A549 (cell line): ENCODE measurements at regions not wholly inside any gene's neighbourhood (a gene's known extent, or its start where the extent isn't known, plus 50 kb on each side); places are given as distances from the start of the nearest gene placed in this dataset.

Experiments
- ATAC-seq, 2 experiments: fragments of 200-7000 bp in 1 of 2; fragments of >200 bp in 1 of 2; cut with Nextera tagmentation in 1 of 2; cut with Tn5 transposase in 1 of 2; 3 replicates each; pipeline versions ENCODE4 v1.8.0 to v1.9.1; 2018 to 2020; ENCODE audit warnings: mild to moderate bottlenecking in 1 of 2, moderate library complexity in 1 of 2
- CTCF ChIA-PET: fragments of 300-600 bp; sonication (Branson Sonifier 250); formaldehyde crosslinking; extraction: SDS; loops from one replicate; lab custom pipeline; 2021; ENCODE audit warnings: antibody characterized with exemption, inconsistent platforms; lab: Yijun Ruan, JAX
- POLR2A ChIA-PET: fragments of 350-600 bp; formaldehyde crosslinking; extraction: SDS; loops from one replicate; lab custom pipeline; 2021; ENCODE audit warnings: antibody characterized with exemption, inconsistent platforms; lab: Yijun Ruan, JAX
- DNase-seq, 2 experiments: peaks; one replicate each; pipeline versions ENCODE4 v3.0.0 to v3.0.0-alpha.2; 2011 to 2016; ENCODE audit warnings: low read depth in 1 of 2, low spot score in 1 of 2
- FAIRE-seq: peaks from 2 replicates; lab custom pipeline; 2011; peaks lifted over from hg19 to GRCh38; lab: Jason Lieb, UNC
- H3K27ac ChIP-seq, 2 experiments: fragments of >200 bp; sonication (Bioruptor Twin); formaldehyde crosslinking; 3 replicates each; pipeline ENCODE4 v1.5.1; 2016 to 2017
- H3K4me1 ChIP-seq: fragments of >200 bp; sonication (Bioruptor Twin); formaldehyde crosslinking; 3 replicates; pipeline ENCODE4 v1.6.1; 2016
- H3K4me2 ChIP-seq: fragments of >200 bp; sonication (Bioruptor Twin); formaldehyde crosslinking; 3 replicates; pipeline ENCODE4 v1.6.1; 2016
- H3K4me3 ChIP-seq: fragments of >200 bp; sonication (Bioruptor Twin); formaldehyde crosslinking; 3 replicates; pipeline ENCODE4 v1.5.1; 2016
- H3K9me3 ChIP-seq: fragments of >200 bp; sonication (Bioruptor Twin); formaldehyde crosslinking; 3 replicates; pipeline ENCODE4 v1.6.1; 2016
- CBX2 ChIP-seq: fragments of 200-600 bp; sonication (generic); IDR thresholded peaks from 2 replicates; pipeline ENCODE4 v1.6.1; 2016; ENCODE audit warnings: low read depth, mild to moderate bottlenecking, borderline replicate concordance
- CBX8 ChIP-seq: fragments of 200-600 bp; sonication (generic); IDR thresholded peaks from 2 replicates; pipeline ENCODE4 v1.6.1; 2016
- CEBPB ChIP-seq, 2 experiments: fragments of >200 bp in 1 of 2; sonication (Bioruptor Twin) in 1 of 2; formaldehyde crosslinking in 1 of 2; IDR thresholded peaks; 2 replicates each; pipeline ENCODE4 v1.6.1; 2012 to 2016
- EHF ChIP-seq: fragments of 250-450 bp; sonication (Bioruptor Pico); IDR thresholded peaks from 2 replicates; pipeline ENCODE4 v1.5.0; 2020; ENCODE audit warnings: mild to moderate bottlenecking
- EHMT2 ChIP-seq: fragments of 200-600 bp; sonication (generic); IDR thresholded peaks from 2 replicates; pipeline ENCODE4 v1.6.1; 2016; ENCODE audit warnings: antibody characterized with exemption, low read depth, mild to moderate bottlenecking, moderate library complexity
- EP300 ChIP-seq, 2 experiments: fragments of >200 bp; sonication (Bioruptor Twin); formaldehyde crosslinking; IDR thresholded peaks; 2 replicates in 1 of 2; 3 replicates in 1 of 2; pipeline ENCODE4 v1.6.1; 2016 to 2017
- FOSL2 ChIP-seq, 2 experiments: fragments of 450-650 bp in 1 of 2; fragments of >200 bp in 1 of 2; sonication (Bioruptor Twin) in 1 of 2; formaldehyde crosslinking; IDR thresholded peaks; 2 replicates each; pipeline versions ENCODE4 v1.5.0 to v1.6.1; 2016 to 2020; ENCODE audit warnings: mild to moderate bottlenecking in 1 of 2, moderate library complexity in 1 of 2
- GATA3 ChIP-seq: IDR thresholded peaks from 2 replicates; pipeline ENCODE4 v1.6.1; 2012; ENCODE audit warnings: borderline replicate concordance
- JUNB ChIP-seq: fragments of >200 bp; sonication (Bioruptor Twin); formaldehyde crosslinking; IDR thresholded peaks from 2 replicates; pipeline ENCODE4 v1.6.1; 2016
- KDM5A ChIP-seq: fragments of 200-600 bp; sonication (generic); IDR thresholded peaks from 2 replicates; pipeline ENCODE4 v1.6.1; 2016; ENCODE audit warnings: antibody characterized with exemption, mild to moderate bottlenecking
- MAFK ChIP-seq: fragments of 450-650 bp; IDR thresholded peaks from 2 replicates; pipeline ENCODE4 v1.6.1; 2014; ENCODE audit not compliant: partially characterized antibody
- MAZ ChIP-seq: fragments of 150-350 bp; IDR thresholded peaks from 2 replicates; pipeline ENCODE4 v1.6.1; 2014; ENCODE audit warnings: antibody characterized with exemption, low read depth, low read length, borderline replicate concordance
- MYC ChIP-seq: IDR thresholded peaks from 2 replicates; pipeline ENCODE4 v1.6.1; 2012; ENCODE audit warnings: mild to moderate bottlenecking, inconsistent platforms, low read length, improper control_type of control experiment, borderline replicate concordance
- NFE2L2 ChIP-seq: fragments of 150-350 bp; conservative IDR thresholded peaks from 2 replicates; pipeline ENCODE4 v1.6.1; 2014; ENCODE audit warnings: low read length
- POLR2A ChIP-seq: IDR thresholded peaks from 2 replicates; pipeline ENCODE4 v1.6.1; 2012; ENCODE audit warnings: mild to moderate bottlenecking, low read length
- RAD21 ChIP-seq, 2 experiments: fragments of >200 bp in 1 of 2; sonication (Bioruptor Twin) in 1 of 2; formaldehyde crosslinking in 1 of 2; IDR thresholded peaks in 1 of 2; conservative IDR thresholded peaks in 1 of 2; 2 replicates in 1 of 2; 3 replicates in 1 of 2; pipeline ENCODE4 v1.6.1; 2012 to 2018; ENCODE audit warnings: inconsistent platforms in 1 of 2
- SMC3 ChIP-seq: fragments of >200 bp; sonication (Bioruptor Twin); formaldehyde crosslinking; IDR thresholded peaks from 3 replicates; pipeline ENCODE4 v1.6.1; 2018; ENCODE audit warnings: inconsistent platforms
- ZNF302 ChIP-seq: fragments of 250-450 bp; sonication (Bioruptor Pico); IDR thresholded peaks from 2 replicates; pipeline ENCODE4 v1.9.0; 2021; ENCODE audit warnings: inconsistent platforms, mild to moderate bottlenecking, moderate library complexity
- ZSCAN20 ChIP-seq: fragments of 250-450 bp; sonication (Bioruptor Pico); IDR thresholded peaks from 2 replicates; pipeline ENCODE4 v1.8.0; 2022; ENCODE audit warnings: mild to moderate bottlenecking, moderate library complexity
- WGBS: methylation state at CpG from one replicate; pipeline ENCODE4 v1.1.6; 2017; ENCODE audit errors: missing lambda C conversion rate; 5-methylcytosine and 5-hydroxymethylcytosine counted together
- TF ChIP-seq, protein P1 (sequence below): fragments of >200 bp; sonication (Bioruptor Twin); formaldehyde crosslinking; IDR thresholded peaks from 3 replicates; pipeline ENCODE4 v1.5.1; 2016
- TF ChIP-seq, protein P2 (sequence below): IDR thresholded peaks from 2 replicates; pipeline ENCODE4 v1.6.1; 2012
- TF ChIP-seq, protein P3 (sequence below): fragments of 250-450 bp; sonication (Bioruptor Pico); IDR thresholded peaks from 2 replicates; pipeline ENCODE4 v1.5.0; 2020; ENCODE audit warnings: low read depth, mild to moderate bottlenecking, moderate library complexity

- FAIRE-seq (no peak), DNase-seq (no peak), ATAC-seq (no peak)
- peak; percentile 26 for TF ChIP-seq MAFK
- TF ChIP-seq, protein P1, sequence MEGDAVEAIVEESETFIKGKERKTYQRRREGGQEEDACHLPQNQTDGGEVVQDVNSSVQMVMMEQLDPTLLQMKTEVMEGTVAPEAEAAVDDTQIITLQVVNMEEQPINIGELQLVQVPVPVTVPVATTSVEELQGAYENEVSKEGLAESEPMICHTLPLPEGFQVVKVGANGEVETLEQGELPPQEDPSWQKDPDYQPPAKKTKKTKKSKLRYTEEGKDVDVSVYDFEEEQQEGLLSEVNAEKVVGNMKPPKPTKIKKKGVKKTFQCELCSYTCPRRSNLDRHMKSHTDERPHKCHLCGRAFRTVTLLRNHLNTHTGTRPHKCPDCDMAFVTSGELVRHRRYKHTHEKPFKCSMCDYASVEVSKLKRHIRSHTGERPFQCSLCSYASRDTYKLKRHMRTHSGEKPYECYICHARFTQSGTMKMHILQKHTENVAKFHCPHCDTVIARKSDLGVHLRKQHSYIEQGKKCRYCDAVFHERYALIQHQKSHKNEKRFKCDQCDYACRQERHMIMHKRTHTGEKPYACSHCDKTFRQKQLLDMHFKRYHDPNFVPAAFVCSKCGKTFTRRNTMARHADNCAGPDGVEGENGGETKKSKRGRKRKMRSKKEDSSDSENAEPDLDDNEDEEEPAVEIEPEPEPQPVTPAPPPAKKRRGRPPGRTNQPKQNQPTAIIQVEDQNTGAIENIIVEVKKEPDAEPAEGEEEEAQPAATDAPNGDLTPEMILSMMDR, result no peak
- H3K4me1 ChIP-seq, result no peaks in the 10 kb centered on the region
- H3K4me2 ChIP-seq, result no peak overlapping the region
- WGBS, result 93% methylated on average over 1 of the region's 1 CpG
- CTCF ChIA-PET, result no interaction called here
- no peak overlapping the region for H3K27ac ChIP-seq
- POLR2A ChIA-PET, result no interaction called here
- no peak overlapping the region for H3K4me3 ChIP-seq
- peaks cover 8% of the 10 kb centered on the region; the same call in 1 of the 3 replicates for H3K9me3 ChIP-seq
These were observed 68.6 kb upstream of the RGS2 start for GRCh38 chr1:192740214-192740613.

DNA sequence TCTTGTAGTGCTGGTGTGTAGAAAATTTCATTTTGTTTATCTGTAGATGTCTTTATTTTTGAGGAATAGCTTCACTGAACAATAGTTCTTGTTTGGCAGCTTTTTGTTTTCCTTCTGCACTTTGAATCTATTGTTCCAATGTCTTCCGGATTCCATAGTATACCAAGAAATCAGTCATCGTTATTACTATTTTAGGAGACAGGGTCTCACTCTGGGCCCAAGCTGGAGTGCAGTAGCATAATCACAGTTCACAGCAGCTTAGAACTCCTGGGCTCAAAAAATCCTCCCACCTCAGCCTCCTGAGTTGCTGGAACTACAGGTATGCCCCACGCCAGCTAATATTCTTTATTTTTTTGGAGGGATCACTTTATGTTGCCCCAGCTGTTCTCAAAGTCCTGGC lies 67.7 kb upstream of the RGS2 start:
- FAIRE-seq, result no peak
- Histone ChIP-seq H3K4me1 (no peaks in the 10 kb centered on the region), H3K27ac (no peak overlapping the region), H3K9me3 (peaks cover 8% of the 10 kb centered on the region; the same call in 1 of the 3 replicates), H3K4me2 (no peak overlapping the region), H3K4me3 (no peak overlapping the region)
- no peak for TF ChIP-seq RAD21 (conservative IDR thresholded peaks at IDR 0.05 in 1 of 2, IDR thresholded peaks at IDR 0.05 in 1 of 2)
- CTCF ChIA-PET, result no interaction called here
- POLR2A ChIA-PET, result no interaction called here
- WGBS, result 87% methylated on average over 3 of the region's 3 CpGs
- no peak for DNase-seq
- ATAC-seq, result no peak

GRCh38 chr1:192747301-192747700 lies 61.5 kb upstream of the RGS2 start:
- ATAC-seq (no peak), DNase-seq (peak in 1 of 2 experiments; percentile 23), FAIRE-seq (no peak)
- TF ChIP-seq, protein P2, sequence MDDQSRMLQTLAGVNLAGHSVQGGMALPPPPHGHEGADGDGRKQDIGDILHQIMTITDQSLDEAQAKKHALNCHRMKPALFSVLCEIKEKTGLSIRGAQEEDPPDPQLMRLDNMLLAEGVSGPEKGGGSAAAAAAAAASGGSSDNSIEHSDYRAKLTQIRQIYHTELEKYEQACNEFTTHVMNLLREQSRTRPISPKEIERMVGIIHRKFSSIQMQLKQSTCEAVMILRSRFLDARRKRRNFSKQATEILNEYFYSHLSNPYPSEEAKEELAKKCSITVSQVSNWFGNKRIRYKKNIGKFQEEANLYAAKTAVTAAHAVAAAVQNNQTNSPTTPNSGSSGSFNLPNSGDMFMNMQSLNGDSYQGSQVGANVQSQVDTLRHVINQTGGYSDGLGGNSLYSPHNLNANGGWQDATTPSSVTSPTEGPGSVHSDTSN, result no peak
- TF ChIP-seq CBX8 (no peak), FOSL2 (IDR thresholded peaks at IDR 0.05) (no peak), FOSL2 (CRISPR knock-in tag; IDR thresholded peaks at IDR 0.05) (0 out of 2 replicates have a peak, but pooled peaks have one; percentile 18)
- no peaks in the 10 kb centered on the region for H3K9me3 ChIP-seq
- ChIA-PET POLR2A (no interaction called here), CTCF (no interaction called here)
- H3K27ac ChIP-seq, result peak overlapping the region in 1 of 2 experiments; percentile 9; a peak in 1 of 6 replicates
- H3K4me3 ChIP-seq, result no peak overlapping the region
- peak overlapping the region; percentile 9; the same call in 2 of the 3 replicates for H3K4me2 ChIP-seq
- peaks cover 21% of the 10 kb centered on the region for H3K4me1 ChIP-seq

- peak overlapping the region; percentile 9; the same call in 2 of the 3 replicates for H3K4me2 ChIP-seq
- peak overlapping the region in 1 of 2 experiments; percentile 9; a peak in 1 of 6 replicates for H3K27ac ChIP-seq
- peak; percentile 19 to 68; a peak in 3 of 6 replicates for ATAC-seq
- 43% methylated on average over 3 of the region's 3 CpGs for WGBS
- no peak overlapping the region for H3K4me3 ChIP-seq
- POLR2A ChIA-PET, result no interaction called here
- peak; percentile 21 to 63 for DNase-seq
- no peaks in the 10 kb centered on the region for H3K9me3 ChIP-seq
- TF ChIP-seq FOSL2 (IDR thresholded peaks at IDR 0.05) (no peak), FOSL2 (CRISPR knock-in tag; IDR thresholded peaks at IDR 0.05) (peak; percentile 56; the same call in 1 of the 2 replicates), CEBPB (IDR thresholded peaks at IDR 0.05) (0 out of 4 replicates have a peak, but pooled peaks of 1 of the 2 experiments have one; percentile 34), SMC3 (no peak)
- no peak for FAIRE-seq
- H3K4me1 ChIP-seq, result peaks cover 21% of the 10 kb centered on the region
- CTCF ChIA-PET, result no interaction called here
These were observed 60.9 kb upstream of the RGS2 start for GRCh38 chr1:192747943-192748342.

DNA sequence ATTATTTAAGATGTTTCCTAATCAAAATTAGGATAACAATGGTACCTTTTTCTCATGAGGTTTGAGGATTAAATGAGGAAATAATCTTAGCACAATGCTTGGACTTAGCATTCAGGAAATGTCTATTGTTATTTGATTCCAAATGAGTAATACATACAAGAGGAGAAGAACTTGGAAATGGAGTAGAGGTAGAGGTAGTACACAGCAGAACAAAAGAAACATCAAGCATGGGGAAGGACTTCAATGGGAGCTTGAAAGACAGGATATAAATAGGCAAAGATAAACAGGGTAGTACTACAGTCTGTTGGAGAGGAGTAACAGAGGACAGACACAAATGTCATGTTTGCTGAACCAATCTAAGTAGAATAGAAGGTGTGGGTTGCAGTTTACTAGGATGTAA lies 59.5 kb upstream of the RGS2 start:
- no peak overlapping the region for H3K4me3 ChIP-seq
- no peak for DNase-seq
- no peak for ATAC-seq
- ChIA-PET CTCF (no interaction called here), POLR2A (no interaction called here)
- H3K4me1 ChIP-seq, result peaks cover 21% of the 10 kb centered on the region
- FAIRE-seq, result peak; percentile 49
- peak overlapping the region; percentile 28; the same call in 1 of the 3 replicates for H3K4me2 ChIP-seq
- H3K9me3 ChIP-seq, result no peaks in the 10 kb centered on the region
- TF ChIP-seq EHMT2, result no peak
- TF ChIP-seq ZNF302 (CRISPR knock-in tag), result no peak
- no peak for TF ChIP-seq ZSCAN20 (CRISPR knock-in tag)
- no peak for TF ChIP-seq POLR2A
- no peak for TF ChIP-seq EHF (CRISPR knock-in tag)
- TF ChIP-seq EP300 (IDR thresholded peaks at IDR 0.05), result no peak
- TF ChIP-seq MYC, result no peak
- TF ChIP-seq JUNB, result no peak
- TF ChIP-seq CBX8, result no peak
- no peak for TF ChIP-seq MAZ
- TF ChIP-seq CBX2, result no peak
- no peak for TF ChIP-seq KDM5A
- no peak for TF ChIP-seq GATA3
- TF ChIP-seq, protein P3, sequence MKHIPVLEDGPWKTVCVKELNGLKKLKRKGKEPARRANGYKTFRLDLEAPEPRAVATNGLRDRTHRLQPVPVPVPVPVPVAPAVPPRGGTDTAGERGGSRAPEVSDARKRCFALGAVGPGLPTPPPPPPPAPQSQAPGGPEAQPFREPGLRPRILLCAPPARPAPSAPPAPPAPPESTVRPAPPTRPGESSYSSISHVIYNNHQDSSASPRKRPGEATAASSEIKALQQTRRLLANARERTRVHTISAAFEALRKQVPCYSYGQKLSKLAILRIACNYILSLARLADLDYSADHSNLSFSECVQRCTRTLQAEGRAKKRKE (CRISPR knock-in tag), result no peak
- TF ChIP-seq NFE2L2, result no peak
- no peak overlapping the region for H3K27ac ChIP-seq
